ENCODE measurements at regions not wholly inside any gene's neighbourhood (a gene's known extent, or its start where the extent isn't known, plus 50 kb on each side); places are given as distances from the start of the nearest gene placed in this dataset.

- DNase-seq (ENCODE audit: low read depth), result no peak
- H3K4me3 ChIP-seq (ENCODE audit: low read depth, low read length), result no peak overlapping the region
- no peak for TF ChIP-seq CTCF (IDR thresholded peaks at IDR 0.05; ENCODE audit: low read depth, low read length)
- no peak for TF ChIP-seq MAX (IDR thresholded peaks at IDR 0.05; ENCODE audit: low read depth, low read length)
- no peak for TF ChIP-seq POLR2A (IDR thresholded peaks at IDR 0.05; ENCODE audit: extremely low read depth, insufficient read length)
- TF ChIP-seq MYC (IDR thresholded peaks at IDR 0.05; ENCODE audit: low read depth, low read length), result no peak
These were observed 216.1 kb upstream of the PRPS1L1 start for GRCh38 chr7:18243731-18244130.

GRCh38 chr7:18250133-18250532, 222.5 kb upstream of the PRPS1L1 start:
- TF ChIP-seq MAX (IDR thresholded peaks at IDR 0.05; ENCODE audit: low read depth, low read length), result no peak
- TF ChIP-seq POLR2A (IDR thresholded peaks at IDR 0.05; ENCODE audit: extremely low read depth, insufficient read length), result no peak
- no peak for TF ChIP-seq CTCF (IDR thresholded peaks at IDR 0.05; ENCODE audit: low read depth, low read length)
- no peak for TF ChIP-seq MYC (IDR thresholded peaks at IDR 0.05; ENCODE audit: low read depth, low read length)
- H3K4me3 ChIP-seq (ENCODE audit: low read depth, low read length), result no peak overlapping the region
- DNase-seq (ENCODE audit: low read depth), result no peak

GRCh38 chr7:18257711-18258110, 230.1 kb upstream of the PRPS1L1 start:
- no peak overlapping the region for H3K4me3 ChIP-seq (ENCODE audit: low read depth, low read length)
- DNase-seq (ENCODE audit: low read depth), result no peak
- TF ChIP-seq MAX (IDR thresholded peaks at IDR 0.05; ENCODE audit: low read depth, low read length) (no peak), CTCF (IDR thresholded peaks at IDR 0.05; ENCODE audit: low read depth, low read length) (no peak), MYC (IDR thresholded peaks at IDR 0.05; ENCODE audit: low read depth, low read length) (no peak), POLR2A (IDR thresholded peaks at IDR 0.05; ENCODE audit: extremely low read depth, insufficient read length) (no peak)

- TF ChIP-seq POLR2A (IDR thresholded peaks at IDR 0.05; ENCODE audit: extremely low read depth, insufficient read length) (no peak), CTCF (IDR thresholded peaks at IDR 0.05; ENCODE audit: low read depth, low read length) (no peak), MYC (IDR thresholded peaks at IDR 0.05; ENCODE audit: low read depth, low read length) (no peak), MAX (IDR thresholded peaks at IDR 0.05; ENCODE audit: low read depth, low read length) (no peak)
- DNase-seq (ENCODE audit: low read depth), result peak; percentile 40
- no peak overlapping the region for H3K4me3 ChIP-seq (ENCODE audit: low read depth, low read length)
These were observed 233.5 kb upstream of the HDAC9 start for GRCh38 chr7:18262058-18262457.

- no peak overlapping the region for H3K4me3 ChIP-seq (ENCODE audit: low read depth, low read length)
- TF ChIP-seq CTCF (IDR thresholded peaks at IDR 0.05; ENCODE audit: low read depth, low read length), result no peak
- TF ChIP-seq MYC (IDR thresholded peaks at IDR 0.05; ENCODE audit: low read depth, low read length), result no peak
- no peak for TF ChIP-seq MAX (IDR thresholded peaks at IDR 0.05; ENCODE audit: low read depth, low read length)
- no peak for TF ChIP-seq POLR2A (IDR thresholded peaks at IDR 0.05; ENCODE audit: extremely low read depth, insufficient read length)
- no peak for DNase-seq (ENCODE audit: low read depth)
These were observed 229.8 kb upstream of the HDAC9 start for GRCh38 chr7:18265611-18266281.

Data from NB4 (cell line).